Chondrocyte (in vitro differentiated cells): ENCODE measurements at regions not wholly inside any gene's neighbourhood (a gene's known extent, or its start where the extent isn't known, plus 50 kb on each side); places are given as distances from the start of the nearest gene placed in this dataset.

Experiments
- DNase-seq: peaks from one replicate; pipeline ENCODE4 v3.0.0; 2021; ENCODE audit warnings: mixed read lengths, low spot score
- H3K27ac Mint-ChIP-seq: one replicate; pipeline ENCODE4 v1.8.0; 2021; ENCODE audit warnings: mild to moderate bottlenecking, moderate library complexity, mixed read lengths; ENCODE audit not compliant: unreplicated experiment
- H3K27me3 Mint-ChIP-seq: 2 replicates; pipeline ENCODE4 v1.8.0; 2021; ENCODE audit warnings: low read depth, mixed read lengths
- H3K36me3 Mint-ChIP-seq: 2 replicates; pipeline ENCODE4 v1.8.0; 2021; ENCODE audit warnings: low read depth, mixed read lengths
- H3K4me1 Mint-ChIP-seq: 2 replicates; pipeline ENCODE4 v1.8.0; 2021; ENCODE audit warnings: low read depth, mild to moderate bottlenecking, mixed read lengths
- H3K4me3 Mint-ChIP-seq: one replicate; pipeline ENCODE4 v1.8.0; 2021; ENCODE audit warnings: mild to moderate bottlenecking, moderate library complexity, mixed read lengths; ENCODE audit not compliant: unreplicated experiment
- H3K9me3 Mint-ChIP-seq: 2 replicates; pipeline ENCODE4 v1.8.0; 2021; ENCODE audit warnings: low read depth, mixed read lengths
- TF ChIP-seq, protein P1 (sequence below): fragments of 200-600 bp; sonication (generic); IDR thresholded peaks from 2 replicates; pipeline ENCODE4 v1.5.0; 2021; ENCODE audit warnings: antibody characterized with exemption, mild to moderate bottlenecking, moderate library complexity

- Mint-ChIP-seq H3K4me1 (no peaks in the 10 kb centered on the region), H3K27ac (no peak overlapping the region), H3K36me3 (no peaks in the 10 kb centered on the region), H3K27me3 (peaks cover 8% of the 10 kb centered on the region), H3K9me3 (peaks cover 6% of the 10 kb centered on the region), H3K4me3 (no peak overlapping the region)
- DNase-seq = no peak
- TF ChIP-seq, protein P1, sequence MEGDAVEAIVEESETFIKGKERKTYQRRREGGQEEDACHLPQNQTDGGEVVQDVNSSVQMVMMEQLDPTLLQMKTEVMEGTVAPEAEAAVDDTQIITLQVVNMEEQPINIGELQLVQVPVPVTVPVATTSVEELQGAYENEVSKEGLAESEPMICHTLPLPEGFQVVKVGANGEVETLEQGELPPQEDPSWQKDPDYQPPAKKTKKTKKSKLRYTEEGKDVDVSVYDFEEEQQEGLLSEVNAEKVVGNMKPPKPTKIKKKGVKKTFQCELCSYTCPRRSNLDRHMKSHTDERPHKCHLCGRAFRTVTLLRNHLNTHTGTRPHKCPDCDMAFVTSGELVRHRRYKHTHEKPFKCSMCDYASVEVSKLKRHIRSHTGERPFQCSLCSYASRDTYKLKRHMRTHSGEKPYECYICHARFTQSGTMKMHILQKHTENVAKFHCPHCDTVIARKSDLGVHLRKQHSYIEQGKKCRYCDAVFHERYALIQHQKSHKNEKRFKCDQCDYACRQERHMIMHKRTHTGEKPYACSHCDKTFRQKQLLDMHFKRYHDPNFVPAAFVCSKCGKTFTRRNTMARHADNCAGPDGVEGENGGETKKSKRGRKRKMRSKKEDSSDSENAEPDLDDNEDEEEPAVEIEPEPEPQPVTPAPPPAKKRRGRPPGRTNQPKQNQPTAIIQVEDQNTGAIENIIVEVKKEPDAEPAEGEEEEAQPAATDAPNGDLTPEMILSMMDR = no peak
Measured at GRCh38 chr18:69328086-69328485, 72.6 kb upstream of the DOK6 start.

- TF ChIP-seq, protein P1 = no peak
- DNase-seq = no peak
- H3K4me3 Mint-ChIP-seq = no peak overlapping the region
- no peaks in the 10 kb centered on the region for H3K4me1 Mint-ChIP-seq
- H3K27ac Mint-ChIP-seq = no peak overlapping the region
- peaks cover 6% of the 10 kb centered on the region for H3K9me3 Mint-ChIP-seq
- no peaks in the 10 kb centered on the region for H3K36me3 Mint-ChIP-seq
- H3K27me3 Mint-ChIP-seq = peaks cover 8% of the 10 kb centered on the region
Measured at GRCh38 chr18:69330385-69331005, 70.2 kb upstream of the DOK6 start.

DNA sequence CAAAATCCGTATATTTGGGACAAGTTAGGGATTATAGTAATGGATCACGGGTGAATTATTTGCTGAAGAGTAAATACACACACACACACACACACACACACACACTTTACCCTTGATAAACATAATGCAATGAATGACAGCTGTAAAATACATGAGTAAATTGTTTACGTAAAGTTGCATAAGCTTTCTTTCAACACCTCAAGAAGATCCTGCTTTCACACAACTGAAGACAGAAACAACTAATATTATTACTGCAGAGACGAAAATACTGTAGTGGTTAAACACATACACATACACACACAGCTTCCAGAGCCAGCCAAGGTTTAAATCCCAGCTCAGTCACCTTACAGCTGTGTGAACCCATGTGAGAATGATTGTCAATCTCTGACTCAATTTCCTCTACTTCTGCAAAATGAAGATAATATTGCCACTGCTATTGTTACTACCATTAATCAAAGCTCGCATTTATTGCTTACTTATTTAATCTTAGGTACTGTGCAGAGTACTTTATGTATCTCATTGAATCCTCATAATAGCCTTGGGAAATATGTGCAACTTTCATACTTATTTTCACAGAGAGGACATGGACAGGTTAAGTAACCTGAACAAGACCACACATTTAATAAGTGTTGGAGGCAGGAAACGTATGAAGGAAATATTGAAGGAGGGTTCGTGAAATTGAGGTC is 50.6 kb upstream of the DOK6 start:
- Mint-ChIP-seq H3K27ac (no peak overlapping the region), H3K4me1 (no peaks in the 10 kb centered on the region), H3K4me3 (no peak overlapping the region), H3K27me3 (peaks cover 3% of the 10 kb centered on the region), H3K9me3 (no peaks in the 10 kb centered on the region), H3K36me3 (no peaks in the 10 kb centered on the region)
- DNase-seq = no peak
- TF ChIP-seq, protein P1 = no peak
